ENCODE measurements at regions not wholly inside any gene's neighbourhood (a gene's known extent, or its start where the extent isn't known, plus 50 kb on each side); places are given as distances from the start of the nearest gene placed in this dataset.

DNA sequence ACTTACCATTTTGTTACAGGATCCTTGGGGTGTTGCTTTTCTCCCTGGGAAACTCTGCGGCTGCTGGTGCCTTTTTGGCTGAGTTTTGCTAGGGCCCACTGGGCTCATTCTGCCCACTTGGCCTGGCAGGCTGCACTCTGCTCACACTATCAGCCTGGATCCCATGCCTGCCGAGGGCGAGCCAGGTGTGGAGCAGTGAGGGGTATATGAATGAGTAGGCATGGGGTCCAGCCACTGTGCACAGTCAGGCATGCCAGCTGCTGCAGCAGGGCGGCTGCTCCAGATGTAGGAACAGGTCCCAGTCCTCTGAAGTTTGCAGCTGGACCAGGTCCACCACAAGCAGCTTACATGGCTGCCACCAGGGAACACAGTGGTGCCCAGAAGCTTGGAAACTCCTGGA is 136.4 kb upstream of the CNTN3 start:
- ChIA-PET POLR2A (ENCODE audit: partially characterized antibody) (no interaction called here), CTCF (ENCODE audit: partially characterized antibody) (interaction anchor here (1.3 kb wide), 1 partner anchor 25 kb away, joined by 3 read pairs; no protein-coding TSS in a partner anchor)
- Histone ChIP-seq H3K36me3 (ENCODE audit: control insufficient read depth in 2 of 4, insufficient read depth in 4 of 4, low read length in 3 of 4) (no peaks in the 10 kb centered on the region), H2BK12ac (ENCODE audit: low read depth, low read length) (no peak overlapping the region), H4K20me1 (replicated peaks in 1 of 2; ENCODE audit: control insufficient read depth in 1 of 2, insufficient read depth in 2 of 2, low read length in 2 of 2) (no peaks in the 10 kb centered on the region), H3K4ac (replicated peaks; ENCODE audit: insufficient read length, low read depth, low read length) (no peak overlapping the region), H3K4me3 (ENCODE audit: extremely low read depth in 1 of 4, insufficient read depth in 2 of 4, low read depth in 3 of 4, low read length in 4 of 4) (no peak overlapping the region), H3K4me2 (ENCODE audit: insufficient read depth in 1 of 2, low read depth in 2 of 2, low read length in 2 of 2) (no peak overlapping the region), H3K79me1 (ENCODE audit: low read depth, low read length) (no peaks in the 10 kb centered on the region), H2BK120ac (replicated peaks; ENCODE audit: low read depth, low read length) (no peak overlapping the region), H2BK20ac (ENCODE audit: low read length) (no peak overlapping the region), H3K14ac (ENCODE audit: insufficient read length) (no peak overlapping the region), H2AFZ (ENCODE audit: low read length) (no peak overlapping the region), H4K91ac (replicated peaks; ENCODE audit: insufficient read length, low read length) (no peak overlapping the region), H4K5ac (ENCODE audit: insufficient read length, low read depth, low read length) (no peak overlapping the region), H3K56ac (replicated peaks; ENCODE audit: insufficient read length, low read depth, low read length) (no peak overlapping the region), H3K27me3 (replicated peaks in 1 of 4; ENCODE audit: control insufficient read depth in 3 of 4, extremely low read depth in 1 of 4, insufficient read depth in 3 of 4, low read length in 3 of 4) (no peaks in the 10 kb centered on the region), H3K27ac (ENCODE audit: low read depth, low read length) (no peak overlapping the region), H3K23me2 (ENCODE audit: low read depth, low read length) (no peaks in the 10 kb centered on the region), H3K4me1 (replicated peaks in 1 of 4; ENCODE audit: control insufficient read depth in 3 of 4, insufficient read depth in 4 of 4, low read length in 3 of 4) (no peaks in the 10 kb centered on the region), H3K23ac (ENCODE audit: insufficient read length) (no peak overlapping the region), H2AK5ac (ENCODE audit: low read depth, low read length) (no peak overlapping the region), H3K9ac (replicated peaks in 1 of 4; ENCODE audit: extremely low read depth in 1 of 4, low read depth in 3 of 4, low read length in 3 of 4) (no peak overlapping the region), H3K79me2 (ENCODE audit: control insufficient read depth in 1 of 2, insufficient read depth in 2 of 2, low read length in 2 of 2) (no peaks in the 10 kb centered on the region), H3K9me3 (ENCODE audit: insufficient read depth in 2 of 2, low read depth in 1 of 2, low read length in 1 of 2) (no peaks in the 10 kb centered on the region), H4K8ac (ENCODE audit: extremely low read depth, insufficient read depth, low read length) (no peak overlapping the region), H2BK5ac (ENCODE audit: low read depth, low read length) (no peak overlapping the region), H2BK15ac (ENCODE audit: low read length) (no peak overlapping the region), H3K18ac (ENCODE audit: extremely low read depth, low read length) (no peak overlapping the region)
- no peak for TF ChIP-seq SIRT6 (IDR thresholded peaks at IDR 0.05; ENCODE audit: low read length)
- no peak for TF ChIP-seq EP300 (IDR thresholded peaks at IDR 0.05; ENCODE audit: borderline replicate concordance in 1 of 2, low read depth in 2 of 2, low read length in 2 of 2)
- WGBS, 2 experiments (ENCODE audit: extremely low coverage in 1 of 2, insufficient coverage in 1 of 2, insufficient read length in 1 of 2, insufficient replicate concordance in 2 of 2, low coverage in 1 of 2, low lambda C conversion rate in 2 of 2, missing lambda C conversion rate in 1 of 2), result 100% methylated on average over 4 of the region's 4 CpGs; no CpG with 5 or more reads in 1 of the 2 experiments
- FAIRE-seq, result no peak
- DNase-seq (ENCODE audit: low read depth in 1 of 2, low spot score in 2 of 2), result no peak
